COLO829 (cell line): ENCODE measurements at regions not wholly inside any gene's neighbourhood (a gene's known extent, or its start where the extent isn't known, plus 50 kb on each side); places are given as distances from the start of the nearest gene placed in this dataset.
"Not testable (repeated sequence)": the region's sequence is repeated elsewhere in the genome, so short reads cannot be mapped to it uniquely, and the experiment has no call there.

Experiments
- DNase-seq: peaks from one replicate; pipeline ENCODE4 v3.0.0; 2012; ENCODE audit warnings: low spot score

GRCh38 chr11:41519696-41520095 lies 60.2 kb upstream of the LRRC4C start:
- DNase-seq: no peak

GRCh38 chr11:41522391-41522790 lies 62.9 kb upstream of the LRRC4C start:
- DNase-seq: no peak

GRCh38 chr11:41522899-41523672 lies 63.6 kb upstream of the LRRC4C start:
- DNase-seq: no peak

- no peak for DNase-seq
Observed at GRCh38 chr11:41527530-41527929, 68.1 kb upstream of the LRRC4C start.

GRCh38 chr11:41532413-41532812 lies 73.0 kb upstream of the LRRC4C start:
- no peak for DNase-seq

GRCh38 chr11:41533761-41534160 lies 74.3 kb upstream of the LRRC4C start:
- DNase-seq: no peak

GRCh38 chr11:41534391-41534790 lies 74.9 kb upstream of the LRRC4C start:
- DNase-seq: no peak

- no peak for DNase-seq
Observed at GRCh38 chr11:41534861-41535260, 75.4 kb upstream of the LRRC4C start.

GRCh38 chr11:41536021-41536568 lies 76.6 kb upstream of the LRRC4C start:
- no peak for DNase-seq

GRCh38 chr11:41544902-41545301 lies 85.5 kb upstream of the LRRC4C start:
- not testable (repeated sequence) for DNase-seq

GRCh38 chr11:41578421-41579051 lies 119.1 kb upstream of the LRRC4C start:
- DNase-seq: no peak

- DNase-seq: no peak
Observed at GRCh38 chr11:41579546-41579945, 120.1 kb upstream of the LRRC4C start.

GRCh38 chr11:41609511-41609910 lies 150.1 kb upstream of the LRRC4C start:
- DNase-seq: no peak

- DNase-seq: no peak
Observed at GRCh38 chr11:41612415-41612814, 153.0 kb upstream of the LRRC4C start.

GRCh38 chr11:41613326-41613725 lies 153.9 kb upstream of the LRRC4C start:
- DNase-seq: no peak

- no peak for DNase-seq
Observed at GRCh38 chr11:41622707-41623359, 163.4 kb upstream of the LRRC4C start.

- no peak for DNase-seq
Observed at GRCh38 chr11:41659985-41660384, 200.5 kb upstream of the LRRC4C start.

- DNase-seq: no peak
Observed at GRCh38 chr11:41660585-41660984, 201.1 kb upstream of the LRRC4C start.

- no peak for DNase-seq
Observed at GRCh38 chr11:41665441-41666360, 206.2 kb upstream of the LRRC4C start.

- no peak for DNase-seq
Observed at GRCh38 chr11:41666951-41667653, 207.7 kb upstream of the LRRC4C start.

- DNase-seq: no peak
Observed at GRCh38 chr11:41675205-41675604, 215.8 kb upstream of the LRRC4C start.
